Calu3 (cell line): ENCODE measurements at regions not wholly inside any gene's neighbourhood (a gene's known extent, or its start where the extent isn't known, plus 50 kb on each side); places are given as distances from the start of the nearest gene placed in this dataset.
"Not testable (repeated sequence)": the region's sequence is repeated elsewhere in the genome, so short reads cannot be mapped to it uniquely, and the experiment has no call there.

Experiments
- BruUV-seq: library from RNA; stranded (reverse); fragments of 400-500 nt; replicated peaks from 2 replicates; lab custom pipeline; 2021; lab: Mats Ljungman, UMichigan
- CTCF ChIA-PET: fragments of 300-600 bp; sonication (Branson Sonifier 250); formaldehyde crosslinking; loops from one replicate; lab custom pipeline; 2022; ENCODE audit warnings: antibody characterized with exemption; lab: Charles Lee
- DNase-seq: peaks from one replicate; pipeline ENCODE4 v3.0.0; 2022
- H3K27ac Mint-ChIP-seq: one replicate; pipeline ENCODE4 v1.8.0; 2022; ENCODE audit warnings: mixed read lengths; ENCODE audit not compliant: unreplicated experiment
- H3K27me3 Mint-ChIP-seq: one replicate; pipeline ENCODE4 v1.8.0; 2022; ENCODE audit warnings: mixed read lengths; ENCODE audit not compliant: unreplicated experiment
- H3K36me3 Mint-ChIP-seq: one replicate; pipeline ENCODE4 v1.8.0; 2022; ENCODE audit warnings: mild to moderate bottlenecking, moderate library complexity, mixed read lengths; ENCODE audit not compliant: insufficient read depth, unreplicated experiment
- H3K4me1 Mint-ChIP-seq: one replicate; pipeline ENCODE4 v1.8.0; 2022; ENCODE audit warnings: mild to moderate bottlenecking, low read depth, mixed read lengths; ENCODE audit not compliant: unreplicated experiment
- H3K4me3 Mint-ChIP-seq: one replicate; pipeline ENCODE4 v1.8.0; 2022; ENCODE audit warnings: mild to moderate bottlenecking, low read depth, moderate library complexity, mixed read lengths; ENCODE audit not compliant: unreplicated experiment
- H3K9me3 Mint-ChIP-seq: one replicate; pipeline ENCODE4 v1.8.0; 2022; ENCODE audit warnings: low read depth, mixed read lengths; ENCODE audit not compliant: unreplicated experiment
- intact Hi-C: fragments of 100-400 bp; cut with micrococcal nuclease; formaldehyde crosslinking; loops from one replicate; pipeline ENCODE4 v1.10.0; 2022; ENCODE audit not compliant: unreplicated experiment
- TF ChIP-seq, protein P1 (sequence below): fragments of 200-600 bp; IDR thresholded peaks from one replicate; pipeline ENCODE4 v1.8.0; 2022; ENCODE audit warnings: antibody characterized with exemption; ENCODE audit not compliant: unreplicated experiment

DNA sequence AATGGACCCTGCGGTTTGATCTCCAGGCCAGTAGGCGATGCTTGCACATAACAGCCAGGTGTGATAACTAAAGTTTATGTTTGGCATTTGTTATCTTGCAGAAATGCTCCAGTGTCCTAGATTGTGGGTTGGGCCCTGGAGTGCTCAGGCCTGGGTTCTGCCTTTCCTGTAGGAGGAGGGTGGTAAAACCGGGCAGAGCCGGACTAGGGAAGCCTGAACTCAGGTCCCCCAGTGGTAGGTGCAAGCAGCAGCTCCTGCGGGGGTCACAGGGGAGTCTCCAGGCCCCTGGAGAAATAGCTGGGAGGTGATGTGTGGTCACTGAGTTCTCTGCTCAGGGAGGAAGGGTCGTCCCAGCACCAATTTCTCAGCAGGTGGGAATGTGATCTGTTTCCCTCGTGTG lies 538.3 kb upstream of the ANO3 start:
- H3K27ac Mint-ChIP-seq, result no peak overlapping the region
- intact Hi-C loops, result no loop called here
- no peaks in the 10 kb centered on the region for H3K9me3 Mint-ChIP-seq
- no TSS peak for BruUV-seq
- no peaks in the 10 kb centered on the region for H3K27me3 Mint-ChIP-seq
- no peak overlapping the region for H3K4me3 Mint-ChIP-seq
- H3K4me1 Mint-ChIP-seq, result peaks cover 5% of the 10 kb centered on the region
- no peak for DNase-seq
- TF ChIP-seq, protein P1, sequence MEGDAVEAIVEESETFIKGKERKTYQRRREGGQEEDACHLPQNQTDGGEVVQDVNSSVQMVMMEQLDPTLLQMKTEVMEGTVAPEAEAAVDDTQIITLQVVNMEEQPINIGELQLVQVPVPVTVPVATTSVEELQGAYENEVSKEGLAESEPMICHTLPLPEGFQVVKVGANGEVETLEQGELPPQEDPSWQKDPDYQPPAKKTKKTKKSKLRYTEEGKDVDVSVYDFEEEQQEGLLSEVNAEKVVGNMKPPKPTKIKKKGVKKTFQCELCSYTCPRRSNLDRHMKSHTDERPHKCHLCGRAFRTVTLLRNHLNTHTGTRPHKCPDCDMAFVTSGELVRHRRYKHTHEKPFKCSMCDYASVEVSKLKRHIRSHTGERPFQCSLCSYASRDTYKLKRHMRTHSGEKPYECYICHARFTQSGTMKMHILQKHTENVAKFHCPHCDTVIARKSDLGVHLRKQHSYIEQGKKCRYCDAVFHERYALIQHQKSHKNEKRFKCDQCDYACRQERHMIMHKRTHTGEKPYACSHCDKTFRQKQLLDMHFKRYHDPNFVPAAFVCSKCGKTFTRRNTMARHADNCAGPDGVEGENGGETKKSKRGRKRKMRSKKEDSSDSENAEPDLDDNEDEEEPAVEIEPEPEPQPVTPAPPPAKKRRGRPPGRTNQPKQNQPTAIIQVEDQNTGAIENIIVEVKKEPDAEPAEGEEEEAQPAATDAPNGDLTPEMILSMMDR, result no peak
- H3K36me3 Mint-ChIP-seq, result no peaks in the 10 kb centered on the region
- CTCF ChIA-PET, result no interaction called here

DNA sequence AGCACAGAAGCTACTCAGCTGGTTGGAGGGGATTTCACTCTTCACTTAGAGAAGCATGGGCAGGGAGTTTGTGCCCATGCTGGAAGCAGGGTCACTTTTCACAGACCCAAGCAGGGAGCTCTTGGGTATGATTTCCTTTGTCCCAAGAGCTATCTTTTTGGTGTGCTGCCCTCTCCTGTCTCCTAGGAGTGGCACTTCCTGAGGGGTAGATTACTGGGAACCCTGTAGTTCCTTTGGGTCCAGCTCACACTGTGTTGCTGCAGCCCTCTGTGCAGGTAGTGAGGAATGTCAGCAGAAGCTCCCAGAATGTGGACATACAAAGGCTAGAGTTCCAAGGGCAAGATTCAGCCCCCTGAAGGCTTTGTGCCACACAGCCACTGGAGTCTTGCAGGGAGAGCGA lies 537.1 kb upstream of the ANO3 start:
- no peak for DNase-seq
- peaks cover 5% of the 10 kb centered on the region for H3K4me1 Mint-ChIP-seq
- intact Hi-C loops, result no loop called here
- TF ChIP-seq, protein P1, result no peak
- no peak overlapping the region for H3K4me3 Mint-ChIP-seq
- BruUV-seq, result no TSS peak
- CTCF ChIA-PET, result interaction anchor here (0.6 kb wide), 1 partner anchor 60 kb away, joined by 7 read pairs; no protein-coding TSS in a partner anchor
- no peak overlapping the region for H3K27ac Mint-ChIP-seq
- no peaks in the 10 kb centered on the region for H3K36me3 Mint-ChIP-seq
- H3K27me3 Mint-ChIP-seq, result no peaks in the 10 kb centered on the region
- no peaks in the 10 kb centered on the region for H3K9me3 Mint-ChIP-seq

DNA sequence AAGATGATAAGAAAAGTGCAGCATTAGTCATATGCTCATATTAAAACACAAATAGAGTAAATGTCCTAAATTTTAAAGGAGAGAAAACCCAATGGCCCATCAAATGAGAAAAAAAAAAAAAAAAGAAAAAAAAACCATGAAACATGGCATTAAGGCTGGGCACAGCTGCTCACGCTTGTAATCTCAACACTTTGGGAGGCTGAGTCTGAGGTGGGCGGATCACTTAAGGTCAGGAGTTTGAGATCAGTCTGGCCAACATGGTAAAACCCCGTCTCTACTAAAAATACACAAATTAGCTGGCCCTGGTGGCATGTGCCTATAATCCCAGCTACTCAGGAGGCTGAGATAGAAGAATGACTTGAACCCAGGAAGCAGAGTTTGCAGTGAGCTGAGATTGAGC lies 515.5 kb upstream of the ANO3 start:
- Mint-ChIP-seq H3K27me3 (no peaks in the 10 kb centered on the region), H3K27ac (no peak overlapping the region), H3K4me1 (no peaks in the 10 kb centered on the region), H3K36me3 (no peaks in the 10 kb centered on the region), H3K4me3 (no peak overlapping the region), H3K9me3 (peaks cover 5% of the 10 kb centered on the region)
- intact Hi-C loops, result no loop called here
- no peak for DNase-seq
- TF ChIP-seq, protein P1, result no peak
- CTCF ChIA-PET, result no interaction called here
- no TSS peak for BruUV-seq

DNA sequence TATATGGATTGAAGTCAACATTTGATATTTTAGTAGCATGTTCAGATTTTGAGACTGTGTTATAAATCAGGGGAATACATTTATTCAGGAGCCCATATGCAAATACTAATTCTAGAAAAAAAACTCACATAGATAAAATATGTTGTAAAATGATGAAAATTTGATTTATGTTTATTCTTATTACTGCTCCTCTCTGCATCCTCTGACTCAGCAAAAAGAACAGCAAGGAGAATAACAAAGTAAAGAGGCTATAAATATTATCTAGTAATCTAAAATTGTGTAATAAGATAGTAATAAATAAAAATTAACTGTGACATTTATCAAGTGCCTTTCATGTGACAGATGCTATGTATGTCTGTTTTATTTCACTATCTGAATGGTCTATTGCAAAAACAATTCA lies 507.2 kb upstream of the ANO3 start:
- H3K4me3 Mint-ChIP-seq, result no peak overlapping the region
- no peaks in the 10 kb centered on the region for H3K4me1 Mint-ChIP-seq
- BruUV-seq, result no TSS peak
- H3K9me3 Mint-ChIP-seq, result peaks cover 7% of the 10 kb centered on the region
- TF ChIP-seq, protein P1, result no peak
- no peaks in the 10 kb centered on the region for H3K36me3 Mint-ChIP-seq
- no peaks in the 10 kb centered on the region for H3K27me3 Mint-ChIP-seq
- no peak overlapping the region for H3K27ac Mint-ChIP-seq
- CTCF ChIA-PET, result interaction anchor here (1.0 kb wide), 1 partner anchor 13 kb away, joined by 3 read pairs; no protein-coding TSS in a partner anchor
- no peak for DNase-seq
- intact Hi-C loops, result no loop called here

GRCh38 chr11:25831485-25831884 lies 500.4 kb upstream of the ANO3 start:
- H3K4me3 Mint-ChIP-seq, H3K9me3 Mint-ChIP-seq, H3K27ac Mint-ChIP-seq, CTCF ChIA-PET, intact Hi-C loops, BruUV-seq, H3K4me1 Mint-ChIP-seq, H3K36me3 Mint-ChIP-seq, H3K27me3 Mint-ChIP-seq, DNase-seq: not testable (repeated sequence)
